Stimulated activated CD4-positive, alpha-beta T cell treated with anti-CD3 and anti-CD28 coated beads, Interleukin-15, amount 100 ng/mL, for 24 hours (primary cell): ENCODE measurements at regions not wholly inside any gene's neighbourhood (a gene's known extent, or its start where the extent isn't known, plus 50 kb on each side); places are given as distances from the start of the nearest gene placed in this dataset.

ENCODE experiments used
- DNase-seq: peaks from one replicate; pipeline ENCODE4 v3.0.0-alpha.2; 2020

DNA sequence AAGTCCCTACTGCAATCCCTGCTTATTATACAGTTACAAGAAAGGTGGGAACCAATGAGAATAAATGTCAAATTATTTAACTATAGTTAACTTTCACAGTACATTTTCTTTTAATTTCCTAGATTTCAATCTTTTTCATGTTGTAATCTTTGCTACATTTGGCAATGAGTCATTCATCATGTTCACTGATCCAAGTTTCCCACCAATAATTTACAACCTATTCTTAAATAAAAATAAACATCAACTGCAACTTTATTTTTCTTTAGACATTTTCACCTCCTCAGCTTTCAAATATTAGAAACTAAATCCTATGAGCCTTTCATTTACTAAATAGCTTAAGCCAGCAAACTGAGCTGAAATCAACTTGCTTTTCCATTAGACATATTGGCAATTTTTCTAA, 541.3 kb upstream of the BTBD3 start:
- no peak for DNase-seq

DNA sequence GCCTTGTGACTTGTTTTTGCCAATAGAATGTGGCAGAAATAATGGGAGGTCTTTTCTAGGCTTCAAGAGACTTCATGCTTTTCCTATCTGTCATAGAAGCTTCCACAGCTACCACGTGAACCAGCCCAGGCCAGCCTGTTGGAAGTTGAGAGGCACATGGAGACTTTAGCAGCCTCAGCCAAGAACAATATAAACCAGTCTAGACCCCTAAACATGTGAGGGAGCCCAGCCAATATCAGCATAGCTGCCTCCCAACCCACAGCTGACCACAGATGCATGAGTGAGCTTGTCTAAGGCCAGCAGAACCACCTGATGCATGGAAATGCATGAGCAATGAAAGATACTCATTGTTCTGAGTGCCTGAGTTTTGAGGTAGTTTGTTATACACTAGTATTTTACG, 540.7 kb upstream of the BTBD3 start:
- no peak for DNase-seq

- DNase-seq, result no peak
Observed at GRCh38 chr20:11377761-11378160, 539.9 kb upstream of the BTBD3 start.

GRCh38 chr20:11378252-11378651, 539.4 kb upstream of the BTBD3 start:
- no peak for DNase-seq

DNA sequence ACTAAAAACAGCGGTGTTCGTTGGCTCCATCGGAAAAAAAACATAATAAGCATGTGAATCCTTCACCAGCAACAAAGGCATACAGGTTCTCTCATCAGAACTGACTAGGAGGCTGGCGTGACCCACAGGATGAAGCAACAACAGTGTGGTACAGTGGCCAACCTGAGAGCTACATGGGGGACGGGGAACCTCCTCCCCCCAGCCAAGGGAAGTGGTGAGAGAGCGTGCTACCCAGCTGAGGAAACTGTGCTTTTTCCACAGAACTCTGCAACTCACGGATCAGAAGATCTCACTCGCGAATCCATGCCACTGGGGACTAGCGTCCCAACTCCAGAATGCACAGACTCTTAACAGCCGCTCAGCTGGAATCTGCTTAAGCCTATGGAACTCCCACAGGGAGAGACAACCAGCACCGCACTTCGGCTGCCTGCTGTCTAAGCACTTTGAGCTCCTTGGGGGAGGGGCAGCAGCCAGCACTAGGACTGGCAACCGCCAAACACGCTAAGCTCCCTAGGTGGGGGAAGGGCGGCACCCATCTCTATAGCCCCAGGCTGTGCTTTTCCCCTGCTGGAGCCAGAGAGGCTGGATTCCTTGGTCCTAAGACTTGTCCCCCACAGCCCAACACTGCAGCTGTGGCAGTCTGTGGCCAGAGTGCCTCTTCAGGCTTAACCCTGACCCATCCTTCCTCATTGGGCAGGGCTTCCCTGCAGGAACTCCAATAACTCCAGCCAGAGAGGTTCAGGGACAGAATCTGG, 538.3 kb upstream of the BTBD3 start:
- no peak for DNase-seq

DNA sequence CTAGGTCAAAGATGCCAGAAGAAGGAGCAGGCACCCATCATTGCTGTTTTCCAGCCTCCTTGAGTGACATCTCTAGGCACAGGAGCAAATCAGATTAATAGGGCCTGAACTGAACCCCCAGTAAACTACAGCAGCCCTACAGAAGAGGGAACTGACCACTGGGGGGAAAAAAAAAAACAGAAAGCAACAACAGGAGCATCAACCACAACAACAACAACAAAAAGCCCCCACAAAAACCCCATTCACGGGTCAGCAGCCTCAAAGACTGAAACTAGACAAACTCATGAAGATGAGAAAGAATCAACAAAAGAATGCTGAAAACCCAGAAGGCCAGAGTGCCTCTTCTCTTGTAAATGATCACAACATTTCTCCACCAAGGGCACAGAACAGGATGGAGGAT, 537.4 kb upstream of the BTBD3 start:
- DNase-seq, result no peak

- DNase-seq, result no peak
Observed at GRCh38 chr20:11387189-11387754, 530.4 kb upstream of the BTBD3 start.

DNA sequence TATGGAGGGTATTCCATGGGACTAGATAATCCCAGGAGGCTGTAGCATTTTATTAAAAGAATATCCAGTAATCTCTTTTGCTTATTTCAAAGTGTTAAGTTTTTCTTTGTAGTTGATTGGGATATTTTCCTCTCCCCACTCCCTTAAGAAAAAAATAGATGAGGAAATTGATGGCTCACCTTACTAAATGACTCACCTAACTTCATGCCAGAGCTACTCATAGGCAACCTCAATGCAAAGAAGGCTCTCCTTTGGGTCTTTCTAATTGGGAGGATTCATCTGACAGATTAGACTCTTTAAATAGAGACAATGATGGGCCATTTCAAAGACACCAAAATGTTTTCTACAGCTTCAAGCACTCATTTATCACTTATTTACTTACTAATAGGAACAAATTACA, 528.5 kb upstream of the BTBD3 start:
- DNase-seq, result no peak

- DNase-seq, result no peak
Observed at GRCh38 chr20:11391591-11391990, 526.1 kb upstream of the BTBD3 start.

GRCh38 chr20:11394145-11394833, 523.4 kb upstream of the BTBD3 start:
- DNase-seq, result no peak

DNA sequence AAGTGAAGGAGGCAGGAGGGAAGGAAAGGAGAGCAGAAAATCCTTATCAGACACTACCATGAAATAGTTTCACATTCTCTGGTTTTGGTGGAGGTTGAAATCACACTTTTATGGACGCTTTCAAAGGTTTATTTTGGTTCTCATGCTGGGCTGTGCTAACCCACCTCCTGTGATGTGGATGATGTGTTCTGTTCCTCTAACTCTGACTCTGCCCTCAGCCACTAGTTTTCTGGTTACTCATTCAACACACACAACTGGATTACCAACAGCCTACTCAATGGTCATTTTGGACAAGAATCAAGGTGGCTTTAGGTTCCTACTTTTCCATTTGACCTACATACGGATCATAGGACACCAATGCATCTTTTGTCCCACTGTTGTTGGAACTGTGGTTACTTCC, 522.1 kb upstream of the BTBD3 start:
- no peak for DNase-seq

DNA sequence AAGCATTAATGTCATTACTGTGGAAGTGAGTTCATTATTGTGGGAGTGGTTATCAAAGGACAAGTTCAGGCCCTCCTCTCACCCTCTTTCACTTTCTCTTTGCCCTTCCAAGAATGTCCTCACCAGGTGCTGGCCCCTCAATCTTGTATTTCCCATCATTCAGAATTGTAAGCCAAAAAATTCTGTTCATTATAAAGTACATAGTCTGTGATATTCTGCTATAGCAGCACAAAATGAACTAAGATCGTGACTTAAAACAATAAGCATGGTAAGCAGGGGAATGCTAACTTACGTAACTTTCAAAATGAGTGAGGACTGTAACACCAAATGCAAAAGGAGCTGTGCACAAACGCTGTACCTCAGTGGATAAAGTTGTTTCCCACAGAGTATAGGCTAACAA, 515.7 kb upstream of the BTBD3 start:
- no peak for DNase-seq

DNA sequence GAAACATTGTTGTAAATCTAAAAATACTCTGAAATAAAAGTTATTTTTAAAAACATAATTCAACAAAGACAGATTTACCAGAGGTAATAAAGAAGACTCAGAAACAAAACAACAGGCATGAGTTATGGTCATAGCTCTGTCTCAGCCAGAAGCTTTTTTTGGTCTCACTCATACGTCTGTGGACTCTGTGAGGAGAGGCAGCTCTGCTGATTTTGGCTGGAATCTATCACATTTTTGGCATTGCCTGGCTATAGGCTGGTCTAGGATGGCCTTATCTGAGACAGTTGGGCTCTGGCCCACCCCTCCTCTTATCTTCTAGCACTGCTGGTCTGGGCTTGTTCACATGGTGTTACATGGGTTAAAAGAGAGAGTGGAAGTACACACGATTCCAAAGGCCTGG, 514.0 kb upstream of the BTBD3 start:
- DNase-seq, result no peak

GRCh38 chr20:11406877-11407276, 510.8 kb upstream of the BTBD3 start:
- DNase-seq, result no peak

GRCh38 chr20:11409561-11409960, 508.1 kb upstream of the BTBD3 start:
- DNase-seq, result no peak

GRCh38 chr20:11411765-11412164, 505.9 kb upstream of the BTBD3 start:
- DNase-seq, result no peak

- no peak for DNase-seq
Observed at GRCh38 chr20:11426948-11427347, 490.7 kb upstream of the BTBD3 start.

GRCh38 chr20:11429168-11429567, 488.5 kb upstream of the BTBD3 start:
- no peak for DNase-seq

DNA sequence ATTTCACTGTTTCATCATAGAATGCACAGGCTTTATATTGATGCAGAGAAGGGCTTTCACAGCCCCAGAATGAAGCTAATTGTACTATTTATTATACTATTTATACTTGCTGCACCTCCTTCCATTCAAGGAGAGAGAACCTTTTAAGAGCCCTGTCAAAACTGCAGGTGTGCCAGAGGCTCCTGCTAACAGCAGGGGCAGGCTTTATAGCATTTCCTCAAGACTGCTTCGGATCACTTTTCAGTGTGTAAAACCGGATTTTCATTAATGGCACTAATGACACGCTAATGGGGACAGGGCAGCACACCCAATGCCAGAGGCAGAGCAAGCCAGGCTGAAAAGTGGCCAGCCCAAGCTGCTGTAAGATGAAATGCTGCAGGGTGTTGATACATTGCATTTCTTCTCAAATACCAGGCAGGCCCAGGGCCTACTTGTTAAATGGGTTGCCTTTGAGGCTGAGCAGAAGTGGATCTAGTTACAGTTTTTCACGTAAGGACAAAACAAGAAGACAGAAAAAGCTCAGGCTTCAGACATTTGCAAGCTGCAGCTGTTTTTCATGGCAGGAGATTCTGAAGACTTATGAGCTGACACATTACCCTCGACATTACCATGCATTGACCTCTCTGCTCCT, 487.7 kb upstream of the BTBD3 start:
- DNase-seq, result no peak

- no peak for DNase-seq
Observed at GRCh38 chr20:11430652-11431051, 487.0 kb upstream of the BTBD3 start.

DNA sequence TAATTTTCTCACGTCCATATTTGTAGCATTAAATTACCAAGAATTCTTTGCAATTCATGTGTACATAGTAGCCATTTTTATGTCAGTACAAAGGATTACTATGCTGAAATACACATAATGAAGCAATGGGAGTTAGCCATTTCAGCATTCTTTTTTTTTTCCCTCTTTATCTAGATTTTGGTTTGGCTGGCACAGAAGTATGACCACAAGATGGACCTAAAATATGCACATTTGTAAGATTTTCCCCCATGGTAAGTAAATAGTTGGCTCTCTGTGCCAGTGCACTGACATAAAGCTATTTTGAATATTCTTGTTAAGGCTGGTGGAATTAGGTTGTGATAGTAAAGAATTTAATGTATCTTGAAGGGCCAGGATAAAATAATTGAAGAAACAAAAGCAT, 486.1 kb upstream of the BTBD3 start:
- DNase-seq, result no peak

DNA sequence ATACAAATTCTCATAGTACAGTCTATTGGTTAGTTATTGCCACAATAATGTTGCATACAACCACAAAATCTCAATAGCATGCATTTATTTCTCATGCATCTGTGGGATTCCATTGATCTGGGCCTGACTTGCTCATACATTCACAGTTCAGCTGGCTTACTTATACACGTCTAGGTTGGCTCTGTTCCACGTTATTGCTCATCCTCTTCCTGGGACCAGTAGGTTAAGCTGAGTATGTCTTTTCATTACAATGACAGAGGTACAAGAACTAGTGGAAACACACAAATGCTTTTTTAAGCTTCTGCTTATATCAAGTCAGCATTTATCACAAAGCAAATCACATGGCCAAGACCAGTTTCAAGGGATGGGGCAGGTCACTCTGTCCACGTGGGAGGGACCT, 485.3 kb upstream of the BTBD3 start:
- no peak for DNase-seq

DNA sequence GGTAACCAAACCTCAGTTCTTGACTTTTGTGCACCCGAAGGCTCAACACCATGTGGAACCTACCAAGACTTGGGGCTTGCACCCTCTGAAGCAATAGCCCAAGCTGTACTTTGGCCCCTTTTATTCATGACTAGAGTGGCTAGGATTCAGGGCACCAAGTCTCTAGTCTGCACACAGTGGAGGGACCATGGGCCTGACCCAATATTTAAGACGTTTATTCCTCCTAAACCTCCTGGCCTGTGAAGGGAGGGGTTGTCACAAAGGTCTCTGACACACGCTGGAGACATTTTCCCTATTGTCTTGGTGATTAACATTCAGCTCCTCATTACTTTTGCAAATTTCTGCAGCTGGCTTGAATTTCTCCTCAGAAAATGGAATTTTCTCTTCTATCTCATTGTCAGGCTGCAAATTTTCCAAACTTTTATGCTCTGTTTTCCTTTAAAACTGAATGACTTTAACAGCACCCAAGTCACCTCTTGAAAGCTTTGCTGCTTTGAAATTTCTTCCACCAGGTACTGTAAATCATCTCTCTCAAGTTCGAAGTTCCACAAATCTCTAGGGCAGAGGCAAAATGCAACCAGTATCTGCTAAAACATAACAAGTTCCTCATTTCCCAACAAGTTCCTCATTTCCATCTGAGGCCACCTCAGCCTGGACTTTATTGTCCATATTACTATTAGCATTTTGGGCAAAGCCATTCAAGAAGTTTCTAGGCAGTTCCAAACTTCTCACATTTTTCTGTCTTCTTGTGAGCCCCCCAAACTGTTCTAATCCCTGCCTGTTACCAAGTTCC, 481.4 kb upstream of the BTBD3 start:
- no peak for DNase-seq
